ENCODE measurements at regions not wholly inside any gene's neighbourhood (a gene's known extent, or its start where the extent isn't known, plus 50 kb on each side); places are given as distances from the start of the nearest gene placed in this dataset.
"Not testable (repeated sequence)": the region's sequence is repeated elsewhere in the genome, so short reads cannot be mapped to it uniquely, and the experiment has no call there.

- TF ChIP-seq CTCF, POLR2A (IDR thresholded peaks at IDR 0.05): not testable (repeated sequence)
Observed at GRCh38 chr1:118280656-118281055, 95.6 kb upstream of the SPAG17 start.
